H7 (cell line): ENCODE measurements at regions not wholly inside any gene's neighbourhood (a gene's known extent, or its start where the extent isn't known, plus 50 kb on each side); places are given as distances from the start of the nearest gene placed in this dataset.
"Not testable (repeated sequence)": the region's sequence is repeated elsewhere in the genome, so short reads cannot be mapped to it uniquely, and the experiment has no call there.

Experiments used
- DNase-seq: peaks from one replicate; pipeline ENCODE4 v3.0.0; 2012
- H3K27me3 ChIP-seq: 2 replicates; pipeline ENCODE4 v1.6.0; 2011; ENCODE audit warnings: mild to moderate bottlenecking, low read length; ENCODE audit not compliant: control insufficient read depth, insufficient read depth
- H3K36me3 ChIP-seq: replicated peaks from 2 replicates; pipeline ENCODE4 v1.5.1; 2011; ENCODE audit warnings: low read length; ENCODE audit not compliant: control insufficient read depth, insufficient read depth
- H3K4me3 ChIP-seq: 2 replicates; pipeline ENCODE4 v1.5.1; 2011; ENCODE audit warnings: low read depth, mild to moderate bottlenecking, control low read depth, low read length, moderate library complexity; ENCODE audit not compliant: insufficient read depth

DNA sequence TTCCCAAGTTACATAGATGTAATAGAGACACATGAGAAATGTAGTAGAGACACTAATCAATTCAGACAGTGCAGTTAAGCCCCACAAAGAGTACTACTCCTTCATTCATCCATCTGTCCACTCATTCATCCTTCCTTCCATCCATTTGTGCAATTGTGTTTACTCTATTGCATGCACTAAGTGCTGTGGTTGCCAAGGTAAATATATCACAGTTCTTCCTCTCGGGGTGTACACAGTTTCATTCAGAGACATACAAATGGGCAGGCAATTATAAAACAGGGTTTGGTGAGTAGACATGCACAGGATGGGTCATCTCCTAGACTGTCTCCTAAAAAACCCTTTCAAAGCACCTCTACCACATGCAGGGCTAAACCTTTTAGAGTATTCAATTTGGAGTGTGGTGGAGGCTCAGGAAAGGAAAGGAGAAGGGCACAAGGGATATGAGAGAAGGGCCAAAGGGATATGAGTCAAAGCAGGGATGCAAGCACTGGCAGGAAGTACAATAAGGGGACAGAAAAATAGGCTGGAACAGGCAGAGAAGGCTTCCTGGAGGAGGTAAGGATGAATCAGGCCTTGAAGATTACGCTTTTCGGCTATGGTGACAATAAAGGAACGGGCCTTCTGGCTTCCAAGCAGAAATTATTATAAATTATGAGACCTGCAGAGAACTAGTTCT is 153.6 kb upstream of the VKORC1L1 start:
- not testable (repeated sequence) for H3K27me3 ChIP-seq, H3K4me3 ChIP-seq, H3K36me3 ChIP-seq, DNase-seq

DNA sequence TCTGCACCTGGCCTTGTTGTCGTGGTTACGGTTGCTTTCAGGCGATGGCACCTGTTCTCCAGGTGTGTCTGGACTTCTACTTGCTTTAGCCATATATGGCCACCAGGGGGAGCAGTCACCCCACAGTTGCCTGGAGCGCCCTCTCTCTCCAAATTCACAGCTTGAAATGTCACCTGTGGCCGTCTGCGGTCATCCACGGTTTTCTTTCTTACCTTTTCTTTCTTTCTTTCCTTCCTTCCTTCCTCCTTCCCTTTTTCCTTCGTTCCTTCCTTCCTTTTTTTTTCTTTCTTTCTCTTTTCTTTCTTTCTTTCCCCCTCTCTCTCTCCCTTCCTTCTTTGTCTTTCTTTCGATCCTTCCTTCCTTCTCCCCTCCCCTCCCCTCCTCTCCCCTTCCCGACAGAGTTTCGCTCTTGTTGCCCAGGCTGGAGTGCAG is 150.5 kb upstream of the VKORC1L1 start:
- Histone ChIP-seq H3K27me3 (no peaks in the 10 kb centered on the region), H3K4me3 (no peak overlapping the region), H3K36me3 (no peaks in the 10 kb centered on the region; the same call in 1 of the 2 replicates)
- peak; percentile 69 for DNase-seq

DNA sequence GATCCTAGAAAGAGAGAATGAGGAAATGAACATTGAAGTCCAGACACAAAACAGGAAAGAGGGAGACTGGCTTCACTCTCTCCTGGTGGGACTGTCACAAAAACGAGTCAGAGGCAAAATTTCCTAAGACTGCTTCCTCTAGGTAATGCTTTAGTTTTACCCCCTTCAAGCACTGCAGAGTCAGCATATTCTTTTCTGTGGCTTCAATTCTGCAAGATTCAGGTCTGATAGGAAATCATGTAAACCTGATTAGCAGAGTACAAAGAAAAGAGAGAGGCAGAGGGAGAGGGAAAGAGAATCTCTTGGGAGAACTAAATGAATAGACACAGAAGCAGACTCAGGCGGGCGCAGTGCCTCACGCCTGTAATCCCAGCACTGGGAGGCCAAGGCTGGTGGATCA is 145.7 kb upstream of the VKORC1L1 start:
- not testable (repeated sequence) for H3K27me3 ChIP-seq, DNase-seq, H3K36me3 ChIP-seq, H3K4me3 ChIP-seq

DNA sequence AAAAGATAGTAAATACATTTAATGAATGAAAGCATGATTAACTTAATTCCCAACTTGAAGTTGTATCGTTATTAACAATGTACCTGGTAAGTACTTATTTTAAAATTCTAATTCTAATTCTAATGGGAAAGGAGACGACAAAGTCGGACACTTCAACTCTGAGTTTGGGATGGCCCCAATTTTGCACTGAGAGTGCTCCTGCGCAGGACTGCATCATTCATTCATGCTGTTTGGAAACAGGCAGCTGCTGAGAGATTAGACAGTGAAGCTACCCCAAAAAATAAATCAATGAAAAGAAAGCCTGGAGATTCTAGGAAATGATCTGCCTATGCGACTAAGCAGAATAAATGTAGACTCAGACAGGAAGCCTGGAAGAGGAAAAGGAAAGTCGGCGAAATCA is 141.7 kb upstream of the VKORC1L1 start:
- peak overlapping the region; percentile 45 for H3K4me3 ChIP-seq
- H3K27me3 ChIP-seq = no peaks in the 10 kb centered on the region
- no peaks in the 10 kb centered on the region; the same call in 1 of the 2 replicates for H3K36me3 ChIP-seq
- no peak for DNase-seq

DNA sequence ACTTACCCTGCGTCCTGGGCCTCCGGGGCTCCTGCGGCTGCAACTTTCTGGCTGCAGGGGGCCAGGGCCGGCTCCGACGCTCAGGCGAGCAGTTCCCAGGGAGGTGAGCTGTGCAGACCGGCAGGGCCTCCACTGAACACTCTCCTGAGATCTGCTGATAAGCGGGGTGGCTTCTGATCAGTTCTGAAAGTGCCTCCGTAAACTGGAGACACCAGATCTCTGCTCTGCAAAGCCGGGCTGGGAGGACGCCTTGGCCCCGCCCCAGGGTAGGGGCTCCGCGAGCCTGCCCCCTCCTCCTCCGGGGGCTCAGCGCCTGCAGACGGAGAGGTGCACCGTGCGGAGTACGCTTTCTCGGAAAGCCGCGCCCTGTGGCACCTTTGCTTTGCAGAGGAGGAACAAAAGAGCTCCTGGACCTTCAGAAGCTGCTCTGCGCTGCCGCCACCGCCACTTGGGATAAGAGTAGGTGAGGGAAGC is 141.3 kb upstream of the VKORC1L1 start:
- Histone ChIP-seq H3K36me3 (no peaks in the 10 kb centered on the region), H3K4me3 (peak overlapping the region; percentile 45), H3K27me3 (no peaks in the 10 kb centered on the region)
- DNase-seq = peak; percentile 79

DNA sequence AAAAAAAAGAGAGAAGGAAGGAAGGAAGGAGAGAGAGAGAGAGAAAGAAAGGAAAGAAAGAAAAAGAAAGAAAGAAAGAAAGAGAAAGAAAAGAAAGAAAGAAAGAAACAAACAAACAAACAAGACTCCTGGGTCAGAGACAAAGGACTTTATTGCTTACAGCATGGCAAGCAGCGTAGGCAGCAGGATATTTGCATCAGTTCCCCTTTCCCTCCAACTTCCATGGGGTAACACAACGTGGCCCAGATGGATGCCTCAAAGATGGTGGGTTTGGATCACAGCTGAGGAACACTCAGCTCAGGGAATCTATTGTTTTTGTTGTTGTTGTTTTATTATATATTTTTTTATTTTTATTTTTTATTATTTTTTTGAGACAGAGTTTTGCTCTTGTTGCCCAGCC is 128.5 kb upstream of the VKORC1L1 start:
- H3K4me3 ChIP-seq = no peak overlapping the region
- no peak for DNase-seq
- H3K27me3 ChIP-seq = no peaks in the 10 kb centered on the region
- no peaks in the 10 kb centered on the region; the same call in 1 of the 2 replicates for H3K36me3 ChIP-seq

DNA sequence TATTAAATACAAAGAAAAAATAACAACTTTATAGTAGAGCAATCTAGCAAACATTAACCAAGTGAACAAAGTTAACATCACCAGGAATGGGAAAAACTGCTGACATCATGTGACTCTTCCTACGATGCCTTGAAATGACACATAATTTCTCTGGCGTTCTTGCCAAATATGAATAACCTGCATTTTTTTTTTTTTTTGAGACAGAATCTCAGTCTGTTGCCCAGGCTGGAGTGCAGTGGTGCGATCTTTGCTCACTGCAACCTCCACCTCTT is 126.5 kb upstream of the VKORC1L1 start:
- no peaks in the 10 kb centered on the region for H3K36me3 ChIP-seq
- no peaks in the 10 kb centered on the region for H3K27me3 ChIP-seq
- no peak for DNase-seq
- H3K4me3 ChIP-seq = no peak overlapping the region

DNA sequence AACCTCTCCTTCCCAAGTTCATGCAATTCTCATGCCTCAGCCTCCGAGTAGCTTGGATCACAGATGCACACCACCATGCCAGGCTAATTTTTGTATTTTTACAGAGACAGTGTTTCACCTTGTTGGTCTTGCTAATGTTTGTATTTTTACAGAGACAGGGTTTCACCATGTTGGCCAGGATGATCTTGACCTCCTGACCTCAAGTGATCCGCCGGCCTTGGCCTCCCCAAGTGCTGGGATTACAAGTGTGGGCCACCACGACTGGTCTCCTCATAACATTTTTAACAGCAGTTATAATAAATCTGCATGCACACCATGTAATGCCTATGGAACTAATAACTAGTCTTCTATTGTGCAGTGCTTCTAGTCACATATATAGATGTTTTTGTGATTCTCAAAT is 123.8 kb upstream of the VKORC1L1 start:
- Histone ChIP-seq H3K27me3 (no peaks in the 10 kb centered on the region), H3K36me3 (no peaks in the 10 kb centered on the region; the same call in 1 of the 2 replicates), H3K4me3 (no peak overlapping the region)
- DNase-seq = no peak

DNA sequence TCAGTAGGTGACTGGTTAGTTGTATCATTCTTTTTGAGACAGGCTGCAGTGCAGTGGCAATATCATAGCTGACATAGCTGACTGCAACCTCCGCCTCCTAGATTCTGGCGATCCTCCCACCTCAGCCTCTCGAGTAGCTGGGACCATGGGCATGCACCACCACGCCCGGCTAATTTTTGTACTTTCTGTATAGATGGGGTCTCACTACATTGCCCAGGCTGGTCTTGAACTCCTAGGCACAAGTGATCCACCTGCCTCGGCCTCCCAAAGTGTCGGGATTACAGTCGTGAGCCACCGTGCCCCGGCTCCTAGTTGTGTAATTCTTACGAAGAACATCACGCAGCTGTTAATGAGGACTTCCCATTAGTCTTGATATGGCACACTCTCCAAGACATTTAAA is 123.4 kb upstream of the VKORC1L1 start:
- Histone ChIP-seq H3K4me3 (no peak overlapping the region), H3K27me3 (no peaks in the 10 kb centered on the region), H3K36me3 (peaks cover under 1% of the 10 kb centered on the region)
- no peak for DNase-seq

DNA sequence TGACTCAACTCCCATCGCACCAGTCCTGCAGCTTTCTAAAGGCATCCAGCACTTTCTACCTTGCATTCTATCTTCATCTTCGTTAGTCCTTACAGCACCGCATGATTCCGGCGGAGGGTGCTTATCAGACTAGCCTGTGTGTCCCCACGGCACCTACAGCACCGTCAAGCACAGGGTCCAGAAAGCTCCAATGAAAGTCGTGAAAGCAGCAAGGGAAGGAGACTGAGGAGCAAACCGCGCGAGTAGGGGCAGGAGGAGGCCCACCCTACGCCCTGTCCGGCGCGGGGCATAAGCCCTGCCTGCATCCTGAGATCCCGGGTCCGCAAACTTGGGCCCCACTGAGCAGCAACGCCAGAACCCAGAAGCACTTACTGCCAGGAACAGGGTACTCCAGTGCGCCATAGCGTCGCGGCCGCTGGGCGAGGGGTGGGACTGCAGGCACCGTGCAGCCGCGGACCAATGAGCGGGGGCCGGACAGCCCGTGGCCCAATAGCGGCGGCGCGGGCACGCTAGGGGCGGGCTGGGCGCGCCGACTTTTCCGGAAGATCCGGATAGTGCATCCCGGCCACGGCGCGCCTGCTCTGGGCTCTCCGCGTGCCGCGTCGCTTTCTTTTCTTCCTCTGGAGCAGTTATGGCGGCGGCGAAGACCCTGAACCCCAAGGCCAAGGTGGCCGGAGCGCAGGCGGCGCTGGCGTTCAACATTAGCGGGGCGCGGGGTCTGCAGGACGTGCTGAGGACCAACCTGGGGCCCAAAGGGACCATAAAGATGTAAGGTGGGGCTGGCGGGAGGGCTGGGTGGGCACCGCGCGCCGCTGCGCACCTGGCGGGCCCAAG is 122.1 kb upstream of the VKORC1L1 start:
- DNase-seq = peak; percentile 97
- Histone ChIP-seq H3K4me3 (peak overlapping the region; percentile 96), H3K36me3 (peaks cover 2% of the 10 kb centered on the region), H3K27me3 (no peaks in the 10 kb centered on the region)

DNA sequence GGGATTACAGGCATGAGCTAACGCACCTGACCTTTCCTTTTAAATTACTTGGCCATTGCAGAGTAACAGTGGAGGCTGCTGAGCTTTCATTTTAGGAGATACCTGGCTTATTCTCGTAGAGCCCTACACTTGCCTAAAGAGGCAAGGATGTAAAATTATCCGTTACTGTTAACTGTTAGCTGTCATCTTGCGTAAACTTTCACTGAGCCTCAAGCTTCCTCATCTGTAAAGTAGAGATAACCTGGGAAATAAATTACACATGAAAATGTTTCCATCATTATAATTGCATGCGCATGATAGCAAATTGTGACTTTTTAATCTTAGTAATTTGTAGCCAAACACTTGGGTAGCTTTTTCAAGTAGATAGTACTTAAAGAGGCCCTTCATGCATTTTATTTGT is 118.8 kb upstream of the VKORC1L1 start:
- not testable (repeated sequence) for H3K4me3 ChIP-seq, DNase-seq, H3K36me3 ChIP-seq

DNA sequence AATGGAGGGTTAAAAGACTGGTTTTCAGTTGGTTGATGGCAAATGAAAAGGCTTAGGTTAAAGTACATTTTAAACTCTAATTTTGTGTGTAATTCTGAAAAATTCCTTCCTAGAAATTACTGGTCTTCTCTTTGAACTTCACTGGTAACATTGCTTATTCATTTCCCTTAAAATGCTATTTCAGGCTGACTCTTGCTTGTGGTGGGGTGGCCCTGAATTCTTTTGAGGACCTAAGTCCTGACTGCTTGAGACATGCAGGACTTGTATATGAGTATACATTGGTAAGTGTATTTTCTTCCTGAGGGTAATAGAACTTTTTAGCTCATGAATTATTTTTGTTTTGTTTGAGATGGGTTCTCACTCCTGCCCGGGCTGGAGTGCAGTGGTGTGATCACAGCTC is 113.9 kb upstream of the VKORC1L1 start:
- not testable (repeated sequence) for H3K36me3 ChIP-seq

More for the DNA sequence above, 118.8 kb upstream of the VKORC1L1 start:
- not testable (repeated sequence) for H3K27me3 ChIP-seq

DNA sequence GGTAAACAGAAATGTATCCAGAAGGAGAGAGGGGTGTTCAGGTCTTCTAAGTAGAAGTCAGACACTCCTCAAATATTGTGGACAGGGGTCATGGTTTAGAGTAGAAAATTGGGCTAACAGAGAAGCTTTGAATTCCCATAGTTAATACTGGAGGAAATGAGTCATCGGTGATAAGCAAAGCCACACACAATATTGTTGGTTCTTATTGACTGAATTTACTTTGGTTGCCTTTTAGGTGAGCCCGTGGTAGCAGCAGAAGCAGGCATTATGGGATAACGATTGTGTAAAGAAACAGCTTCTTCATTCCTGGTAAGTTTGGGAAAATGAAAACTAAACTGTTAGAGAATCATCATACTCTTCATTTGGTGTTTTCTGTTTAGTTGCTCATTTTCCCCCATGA is 110.2 kb upstream of the VKORC1L1 start:
- H3K36me3 ChIP-seq, DNase-seq, H3K27me3 ChIP-seq, H3K4me3 ChIP-seq: not testable (repeated sequence)

More for the DNA sequence above, 113.9 kb upstream of the VKORC1L1 start:
- H3K4me3 ChIP-seq, DNase-seq, H3K27me3 ChIP-seq: not testable (repeated sequence)

DNA sequence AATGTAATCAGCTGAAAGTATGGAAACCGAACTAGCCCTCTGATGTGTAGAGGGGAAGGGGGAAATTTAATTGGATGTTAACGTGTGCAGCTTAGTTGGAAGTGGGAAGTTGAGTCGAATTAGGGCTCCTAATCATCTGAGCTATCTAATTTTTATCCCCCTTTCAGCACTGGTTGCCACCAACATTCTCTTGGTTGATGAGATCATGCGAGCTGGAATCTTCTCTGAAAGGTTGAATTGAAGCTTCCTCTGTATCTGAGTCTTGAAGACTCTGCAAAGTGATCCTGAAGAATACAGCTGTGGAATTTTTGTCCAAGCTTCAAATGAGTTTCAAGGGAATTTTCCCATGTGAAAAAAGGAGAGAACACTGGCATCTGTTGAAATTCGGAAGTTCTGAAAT is 109.8 kb upstream of the VKORC1L1 start:
- H3K27me3 ChIP-seq, DNase-seq, H3K36me3 ChIP-seq, H3K4me3 ChIP-seq: not testable (repeated sequence)

DNA sequence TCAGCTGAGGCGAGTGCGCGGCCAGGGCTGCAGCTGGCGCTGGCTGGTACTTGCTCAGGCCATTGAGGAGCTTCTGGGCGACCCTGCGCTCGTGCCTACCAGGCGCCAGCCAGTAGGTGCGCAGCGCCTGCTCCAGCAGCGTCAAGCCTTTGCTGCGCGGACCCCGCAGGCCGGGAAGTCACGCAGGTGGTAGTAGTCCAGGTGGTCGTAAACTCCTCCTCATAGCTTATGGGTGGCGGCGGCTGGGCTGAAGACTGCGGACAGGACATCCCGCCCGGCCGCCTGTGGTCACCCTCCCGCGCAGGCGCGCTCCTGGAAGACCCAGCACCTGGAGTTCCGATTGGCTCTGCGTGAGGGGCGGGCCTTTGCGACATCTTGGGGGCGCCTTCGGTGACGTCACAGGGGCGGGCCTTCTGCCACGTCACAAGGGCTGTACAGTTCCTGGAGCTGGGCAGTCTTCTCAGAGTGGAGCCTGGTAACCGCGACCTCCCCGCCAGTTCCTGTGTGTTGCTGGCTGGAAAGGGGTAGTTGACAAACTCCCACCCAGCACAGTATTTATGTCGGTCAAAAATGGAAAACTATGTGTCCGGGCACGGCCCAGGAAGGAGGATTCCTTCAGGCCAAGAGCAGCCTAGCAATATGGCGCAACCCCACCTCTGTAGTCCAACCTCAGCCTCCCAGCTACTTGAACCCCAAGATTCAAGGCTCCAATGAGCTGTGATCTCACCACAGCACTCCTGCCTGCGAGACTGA is 102.2 kb upstream of the VKORC1L1 start:
- H3K27me3 ChIP-seq, H3K36me3 ChIP-seq: not testable (repeated sequence)
- H3K4me3 ChIP-seq = peak overlapping the region; percentile 82
- DNase-seq = peak; percentile 89
